ENCODE measurements at regions not wholly inside any gene's neighbourhood (a gene's known extent, or its start where the extent isn't known, plus 50 kb on each side); places are given as distances from the start of the nearest gene placed in this dataset.

DNA sequence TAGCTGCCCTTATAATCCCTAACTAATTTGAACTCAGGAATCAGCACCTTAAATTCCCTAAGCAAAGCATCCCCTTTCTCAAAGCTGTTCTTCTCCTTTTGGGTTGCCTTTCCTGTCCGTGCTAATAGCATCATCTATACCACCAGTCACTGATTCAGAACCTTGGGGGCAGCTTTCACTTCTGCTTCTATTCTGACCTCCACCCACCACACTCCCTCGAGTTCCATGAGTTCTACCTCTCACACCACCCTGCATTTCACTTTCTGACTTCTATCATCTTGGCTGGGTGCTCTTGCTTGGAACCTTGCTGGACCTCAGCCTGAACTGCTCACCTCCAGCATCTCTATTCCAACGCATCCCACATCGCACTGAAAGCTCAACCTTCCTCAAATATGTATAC, 55.4 kb upstream of the KCNMB2 start:
- TF ChIP-seq ZNF317 (CRISPR knock-in tag; IDR thresholded peaks at IDR 0.05; ENCODE audit: borderline replicate concordance, low read depth) (no peak), ZNF138 (CRISPR knock-in tag; conservative IDR thresholded peaks at IDR 0.05) (no peak), ATF3 (CRISPR knock-in tag; conservative IDR thresholded peaks at IDR 0.05) (no peak), STAT6 (CRISPR knock-in tag; conservative IDR thresholded peaks at IDR 0.05; ENCODE audit: low read depth) (no peak), IRF1 (CRISPR knock-in tag; IDR thresholded peaks at IDR 0.05) (no peak), SP1 (CRISPR knock-in tag; conservative IDR thresholded peaks at IDR 0.05) (no peak)
- TF ChIP-seq, protein P1, sequence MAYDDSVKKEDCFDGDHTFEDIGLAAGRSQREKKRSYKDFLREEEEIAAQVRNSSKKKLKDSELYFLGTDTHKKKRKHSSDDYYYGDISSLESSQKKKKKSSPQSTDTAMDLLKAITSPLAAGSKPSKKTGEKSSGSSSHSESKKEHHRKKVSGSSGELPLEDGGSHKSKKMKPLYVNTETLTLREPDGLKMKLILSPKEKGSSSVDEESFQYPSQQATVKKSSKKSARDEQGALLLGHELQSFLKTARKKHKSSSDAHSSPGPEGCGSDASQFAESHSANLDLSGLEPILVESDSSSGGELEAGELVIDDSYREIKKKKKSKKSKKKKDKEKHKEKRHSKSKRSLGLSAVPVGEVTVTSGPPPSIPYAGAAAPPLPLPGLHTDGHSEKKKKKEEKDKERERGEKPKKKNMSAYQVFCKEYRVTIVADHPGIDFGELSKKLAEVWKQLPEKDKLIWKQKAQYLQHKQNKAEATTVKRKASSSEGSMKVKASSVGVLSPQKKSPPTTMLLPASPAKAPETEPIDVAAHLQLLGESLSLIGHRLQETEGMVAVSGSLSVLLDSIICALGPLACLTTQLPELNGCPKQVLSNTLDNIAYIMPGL (CRISPR knock-in tag; IDR thresholded peaks at IDR 0.05) = no peak
- TF ChIP-seq, protein P2, sequence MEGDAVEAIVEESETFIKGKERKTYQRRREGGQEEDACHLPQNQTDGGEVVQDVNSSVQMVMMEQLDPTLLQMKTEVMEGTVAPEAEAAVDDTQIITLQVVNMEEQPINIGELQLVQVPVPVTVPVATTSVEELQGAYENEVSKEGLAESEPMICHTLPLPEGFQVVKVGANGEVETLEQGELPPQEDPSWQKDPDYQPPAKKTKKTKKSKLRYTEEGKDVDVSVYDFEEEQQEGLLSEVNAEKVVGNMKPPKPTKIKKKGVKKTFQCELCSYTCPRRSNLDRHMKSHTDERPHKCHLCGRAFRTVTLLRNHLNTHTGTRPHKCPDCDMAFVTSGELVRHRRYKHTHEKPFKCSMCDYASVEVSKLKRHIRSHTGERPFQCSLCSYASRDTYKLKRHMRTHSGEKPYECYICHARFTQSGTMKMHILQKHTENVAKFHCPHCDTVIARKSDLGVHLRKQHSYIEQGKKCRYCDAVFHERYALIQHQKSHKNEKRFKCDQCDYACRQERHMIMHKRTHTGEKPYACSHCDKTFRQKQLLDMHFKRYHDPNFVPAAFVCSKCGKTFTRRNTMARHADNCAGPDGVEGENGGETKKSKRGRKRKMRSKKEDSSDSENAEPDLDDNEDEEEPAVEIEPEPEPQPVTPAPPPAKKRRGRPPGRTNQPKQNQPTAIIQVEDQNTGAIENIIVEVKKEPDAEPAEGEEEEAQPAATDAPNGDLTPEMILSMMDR (IDR thresholded peaks at IDR 0.05) = no peak
- TF ChIP-seq, protein P3, sequence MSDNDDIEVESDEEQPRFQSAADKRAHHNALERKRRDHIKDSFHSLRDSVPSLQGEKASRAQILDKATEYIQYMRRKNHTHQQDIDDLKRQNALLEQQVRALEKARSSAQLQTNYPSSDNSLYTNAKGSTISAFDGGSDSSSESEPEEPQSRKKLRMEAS (CRISPR knock-in tag; IDR thresholded peaks at IDR 0.05) = no peak
